Gastroesophageal sphincter (tissue), 3 donors: ENCODE measurements at regions not wholly inside any gene's neighbourhood (a gene's known extent, or its start where the extent isn't known, plus 50 kb on each side); places are given as distances from the start of the nearest gene placed in this dataset.

Experiments used
- CTCF ChIP-seq, 4 experiments: fragments of 200-600 bp in 2 of 4; fragments of 450-650 bp in 2 of 4; sonication (generic) in 1 of 4; IDR thresholded peaks; one replicate each; pipeline ENCODE4 v1.5.1; 2017 to 2019; ENCODE audit warnings: antibody characterized with exemption in 4 of 4, mild to moderate bottlenecking in 2 of 4, moderate library complexity in 2 of 4
- EP300 ChIP-seq: sonication (generic); formaldehyde crosslinking; IDR thresholded peaks from one replicate; pipeline ENCODE4 v1.6.1; 2017; ENCODE audit warnings: antibody characterized with exemption, mild to moderate bottlenecking
- POLR2A ChIP-seq, 2 donors: fragments of 450-650 bp; IDR thresholded peaks; one replicate each; pipeline ENCODE4 v1.6.1; 2017; ENCODE audit warnings: antibody characterized with exemption in 2 of 2, mild to moderate bottlenecking in 2 of 2, moderate library complexity in 1 of 2
- POLR2AphosphoS5 ChIP-seq: sonication (generic); formaldehyde crosslinking; IDR thresholded peaks from one replicate; pipeline ENCODE4 v1.6.1; 2017; ENCODE audit warnings: antibody characterized with exemption

- no peak for TF ChIP-seq EP300
- no peak for TF ChIP-seq CTCF (IDR thresholded peaks at IDR 0.05)
- no peak for TF ChIP-seq POLR2AphosphoS5
- no peak for TF ChIP-seq POLR2A (IDR thresholded peaks at IDR 0.05)
Measured at GRCh38 chr11:92632495-92632894, 337.0 kb upstream of the MTNR1B start.
